ENCODE measurements at regions not wholly inside any gene's neighbourhood (a gene's known extent, or its start where the extent isn't known, plus 50 kb on each side); places are given as distances from the start of the nearest gene placed in this dataset.

DNA sequence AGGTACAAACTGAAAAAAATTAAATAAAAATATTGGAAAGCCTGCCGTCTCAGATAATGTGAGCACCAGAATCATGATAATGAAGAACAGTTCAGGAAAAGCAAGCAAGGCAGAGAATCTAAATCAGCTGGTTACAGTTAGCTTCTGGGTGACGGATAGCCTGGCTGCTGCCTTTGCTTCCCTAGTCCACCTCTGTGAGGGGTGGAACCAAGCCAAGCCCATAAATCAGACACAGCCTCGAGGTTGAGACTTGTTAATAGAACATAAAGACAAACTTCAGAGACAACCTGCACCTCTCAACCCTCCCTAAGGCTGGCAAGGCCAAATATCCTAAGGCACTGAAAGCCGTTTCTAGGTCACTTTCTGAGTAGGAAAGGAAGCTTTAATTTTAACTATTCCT, 334.7 kb upstream of the SLC39A10 start:
- Histone ChIP-seq H3K4me3 (ENCODE audit: low read depth in 1 of 2, low read length in 2 of 2) (no peak overlapping the region), H3K9ac (ENCODE audit: low read depth in 1 of 2, low read length in 2 of 2) (no peak overlapping the region), H3K27ac (ENCODE audit: low read depth, low read length) (no peak overlapping the region), H3K36me3 (ENCODE audit: control insufficient read depth in 1 of 2, insufficient read depth in 2 of 2, low read length in 2 of 2) (no peaks in the 10 kb centered on the region), H3K27me3 (ENCODE audit: control insufficient read depth in 1 of 2, insufficient read depth in 2 of 2, low read length in 2 of 2) (no peaks in the 10 kb centered on the region), H3K4me1 (ENCODE audit: control insufficient read depth in 1 of 2, insufficient read depth in 2 of 2, low read length in 2 of 2) (no peaks in the 10 kb centered on the region), H3K9me3 (ENCODE audit: control insufficient read depth in 1 of 2, low read length in 2 of 2) (no peaks in the 10 kb centered on the region)

DNA sequence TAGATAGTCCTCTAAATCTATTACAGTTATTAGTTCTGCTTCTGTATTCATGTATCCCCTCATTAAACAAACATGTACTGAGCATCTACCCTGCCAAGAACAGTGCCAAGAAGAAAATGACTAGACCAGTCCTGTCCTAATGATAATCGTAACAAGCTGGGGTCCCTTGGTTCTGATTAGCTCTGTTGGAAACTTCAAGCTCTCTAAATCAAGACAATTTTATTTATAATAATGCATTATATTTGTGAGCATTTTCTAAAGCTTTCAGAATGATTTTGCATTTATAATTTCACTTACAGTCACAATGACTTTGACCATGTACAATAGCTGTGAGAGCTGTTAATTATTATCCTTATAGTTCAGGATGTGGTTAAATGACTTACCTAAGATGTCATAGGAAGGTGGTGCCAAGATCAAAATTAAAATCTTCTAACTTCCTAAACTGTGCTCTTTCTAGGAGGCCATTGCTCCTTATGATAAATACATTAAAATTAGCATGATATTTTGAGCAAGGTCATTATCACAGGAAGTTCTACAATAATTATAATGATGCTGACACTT, 336.5 kb upstream of the SLC39A10 start:
- Histone ChIP-seq H3K4me3 (ENCODE audit: low read depth in 1 of 2, low read length in 2 of 2) (no peak overlapping the region), H3K27ac (ENCODE audit: low read depth, low read length) (no peak overlapping the region), H3K4me1 (ENCODE audit: control insufficient read depth in 1 of 2, insufficient read depth in 2 of 2, low read length in 2 of 2) (no peaks in the 10 kb centered on the region), H3K36me3 (ENCODE audit: control insufficient read depth in 1 of 2, insufficient read depth in 2 of 2, low read length in 2 of 2) (no peaks in the 10 kb centered on the region), H3K9me3 (ENCODE audit: control insufficient read depth in 1 of 2, low read length in 2 of 2) (no peaks in the 10 kb centered on the region), H3K9ac (ENCODE audit: low read depth in 1 of 2, low read length in 2 of 2) (no peak overlapping the region), H3K27me3 (ENCODE audit: control insufficient read depth in 1 of 2, insufficient read depth in 2 of 2, low read length in 2 of 2) (no peaks in the 10 kb centered on the region)

DNA sequence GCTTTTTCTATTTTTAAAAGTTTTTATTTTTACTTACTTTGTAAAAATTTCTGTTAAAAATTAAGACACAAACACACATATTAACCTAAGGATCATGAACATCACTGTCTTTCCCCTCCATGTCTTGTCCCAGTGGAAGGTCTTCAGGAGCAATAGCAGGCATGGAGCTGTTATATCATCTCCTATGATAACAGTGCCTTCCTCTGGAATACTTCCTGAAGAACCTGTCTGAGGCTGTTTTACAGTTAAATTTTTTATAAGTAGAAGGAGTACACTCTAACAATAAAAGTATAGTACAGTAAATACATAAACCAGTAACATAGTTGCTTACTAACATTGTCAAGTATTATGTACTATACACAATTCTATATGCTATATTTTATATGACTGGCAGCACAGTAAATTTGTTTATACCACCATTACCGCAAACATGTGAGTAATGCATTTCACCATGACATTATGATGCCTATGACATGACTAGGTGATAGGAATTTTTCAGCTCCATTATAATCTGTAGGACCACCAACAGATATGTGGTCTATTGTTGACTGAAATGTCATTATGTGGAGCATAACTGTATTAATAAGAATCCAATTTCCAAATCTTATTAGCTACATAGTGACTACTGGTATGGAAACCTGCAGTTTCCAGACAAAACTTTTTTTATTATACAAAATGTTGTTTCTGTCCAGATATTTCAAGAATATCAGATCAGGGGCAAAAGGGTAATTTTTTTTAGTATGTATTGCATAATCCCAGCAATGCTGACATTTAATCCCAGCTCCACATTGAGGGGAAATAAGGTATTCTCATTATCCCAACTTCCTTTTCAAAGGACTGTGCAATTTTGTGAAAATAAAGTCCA, 337.2 kb upstream of the SLC39A10 start:
- Histone ChIP-seq H3K4me1 (ENCODE audit: control insufficient read depth in 1 of 2, insufficient read depth in 2 of 2, low read length in 2 of 2) (no peaks in the 10 kb centered on the region), H3K4me3 (ENCODE audit: low read depth in 1 of 2, low read length in 2 of 2) (no peak overlapping the region), H3K36me3 (ENCODE audit: control insufficient read depth in 1 of 2, insufficient read depth in 2 of 2, low read length in 2 of 2) (no peaks in the 10 kb centered on the region), H3K9me3 (ENCODE audit: control insufficient read depth in 1 of 2, low read length in 2 of 2) (no peaks in the 10 kb centered on the region), H3K27ac (ENCODE audit: low read depth, low read length) (no peak overlapping the region), H3K27me3 (ENCODE audit: control insufficient read depth in 1 of 2, insufficient read depth in 2 of 2, low read length in 2 of 2) (no peaks in the 10 kb centered on the region), H3K9ac (ENCODE audit: low read depth in 1 of 2, low read length in 2 of 2) (no peak overlapping the region)

DNA sequence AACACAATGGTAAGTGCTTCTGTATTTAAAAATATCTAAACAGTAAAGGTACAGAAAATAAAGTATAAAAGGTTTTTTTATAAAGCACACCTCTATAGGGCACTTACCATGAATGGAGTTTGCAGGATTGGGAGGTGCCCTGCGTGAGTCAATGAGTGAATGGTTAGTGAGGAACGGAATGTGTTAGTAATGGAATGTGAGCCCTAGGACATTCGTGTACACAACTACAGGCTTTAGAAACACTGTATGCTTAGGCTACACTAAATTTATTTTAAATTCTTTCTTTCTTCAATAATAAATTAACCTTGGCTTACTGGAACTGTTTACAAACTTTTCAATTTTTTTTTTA, 337.9 kb upstream of the SLC39A10 start:
- no peaks in the 10 kb centered on the region for H3K4me1 ChIP-seq (ENCODE audit: control insufficient read depth in 1 of 2, insufficient read depth in 2 of 2, low read length in 2 of 2)
- H3K36me3 ChIP-seq (ENCODE audit: control insufficient read depth in 1 of 2, insufficient read depth in 2 of 2, low read length in 2 of 2), result no peaks in the 10 kb centered on the region
- H3K9ac ChIP-seq (ENCODE audit: low read depth in 1 of 2, low read length in 2 of 2), result no peak overlapping the region
- no peak overlapping the region for H3K4me3 ChIP-seq (ENCODE audit: low read depth in 1 of 2, low read length in 2 of 2)
- no peaks in the 10 kb centered on the region for H3K27me3 ChIP-seq (ENCODE audit: control insufficient read depth in 1 of 2, insufficient read depth in 2 of 2, low read length in 2 of 2)
- no peak overlapping the region for H3K27ac ChIP-seq (ENCODE audit: low read depth, low read length)
- H3K9me3 ChIP-seq (ENCODE audit: control insufficient read depth in 1 of 2, low read length in 2 of 2), result no peaks in the 10 kb centered on the region

DNA sequence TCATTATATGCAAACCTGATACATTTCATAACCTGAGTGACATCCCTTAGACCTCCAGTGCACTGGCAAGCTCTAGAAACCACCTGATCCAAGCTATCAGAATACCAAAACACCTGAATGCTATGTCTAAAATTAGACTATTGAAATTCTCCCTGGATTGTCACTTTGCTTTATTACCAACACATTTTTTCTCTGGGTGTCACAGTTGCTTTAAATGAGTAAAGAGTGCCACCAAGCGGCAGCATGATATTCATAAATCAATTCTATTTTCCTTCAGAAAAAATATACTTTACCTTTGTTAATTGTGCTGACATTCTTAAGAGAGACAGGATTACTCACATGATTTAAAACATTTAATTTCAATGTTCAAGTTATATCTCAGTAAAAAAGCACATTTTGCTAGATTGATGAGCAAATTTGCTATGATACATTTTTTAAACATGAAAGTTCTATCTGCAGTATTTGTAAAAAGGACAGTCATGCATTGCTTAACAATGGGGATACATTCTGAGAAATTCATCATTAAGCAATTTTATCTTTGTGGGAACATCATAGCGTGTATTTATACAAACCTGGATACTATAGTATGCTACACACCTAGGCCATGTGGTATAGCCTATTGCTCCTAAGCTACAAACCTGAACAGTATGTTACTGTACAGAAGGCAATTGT, 338.4 kb upstream of the SLC39A10 start:
- H3K27me3 ChIP-seq (ENCODE audit: control insufficient read depth in 1 of 2, insufficient read depth in 2 of 2, low read length in 2 of 2), result no peaks in the 10 kb centered on the region
- no peaks in the 10 kb centered on the region for H3K9me3 ChIP-seq (ENCODE audit: control insufficient read depth in 1 of 2, low read length in 2 of 2)
- no peak overlapping the region for H3K4me3 ChIP-seq (ENCODE audit: low read depth in 1 of 2, low read length in 2 of 2)
- no peaks in the 10 kb centered on the region for H3K4me1 ChIP-seq (ENCODE audit: control insufficient read depth in 1 of 2, insufficient read depth in 2 of 2, low read length in 2 of 2)
- no peak overlapping the region for H3K27ac ChIP-seq (ENCODE audit: low read depth, low read length)
- no peak overlapping the region for H3K9ac ChIP-seq (ENCODE audit: low read depth in 1 of 2, low read length in 2 of 2)
- no peaks in the 10 kb centered on the region for H3K36me3 ChIP-seq (ENCODE audit: control insufficient read depth in 1 of 2, insufficient read depth in 2 of 2, low read length in 2 of 2)

DNA sequence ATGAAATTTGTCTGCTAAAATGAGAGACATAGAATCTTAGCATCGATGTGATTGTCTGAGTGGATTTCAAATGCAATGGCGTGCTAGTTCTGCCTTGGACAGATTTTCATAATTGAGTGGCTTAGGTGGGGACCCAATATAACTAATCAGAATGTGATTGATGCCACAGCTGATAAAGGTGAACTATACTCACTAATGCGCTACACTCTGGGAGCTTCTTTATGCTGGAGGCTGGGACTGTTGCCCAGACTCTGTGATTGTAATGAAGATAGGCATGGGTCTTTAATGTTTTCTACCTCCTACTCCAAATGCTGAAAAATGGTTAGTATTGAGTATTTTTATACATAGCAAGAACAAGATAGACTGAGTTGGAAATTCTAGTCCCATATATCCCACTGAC, 339.5 kb upstream of the SLC39A10 start:
- Histone ChIP-seq H3K27ac (ENCODE audit: low read depth, low read length) (no peak overlapping the region), H3K4me1 (ENCODE audit: control insufficient read depth in 1 of 2, insufficient read depth in 2 of 2, low read length in 2 of 2) (no peaks in the 10 kb centered on the region)

DNA sequence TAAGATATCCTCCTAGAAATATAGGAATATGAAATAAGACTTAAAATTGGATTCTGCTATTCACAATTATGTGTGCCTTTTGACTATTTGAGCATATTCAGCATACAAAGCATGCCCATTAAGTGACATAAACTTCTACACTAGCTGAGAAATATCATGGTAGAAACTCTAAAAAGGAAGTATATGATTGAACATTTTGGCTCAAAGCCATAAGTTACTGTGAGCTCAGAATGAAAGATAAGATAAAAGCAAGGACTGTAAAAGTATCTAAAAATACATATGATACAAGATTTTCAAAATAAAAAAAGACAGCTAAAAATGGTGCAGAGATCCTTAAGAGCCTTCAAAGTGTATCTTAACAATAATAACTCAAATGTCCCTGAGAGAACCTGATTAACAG, 340.5 kb upstream of the SLC39A10 start:
- H3K9me3 ChIP-seq (ENCODE audit: control insufficient read depth in 1 of 2, low read length in 2 of 2), result no peaks in the 10 kb centered on the region
- H3K4me3 ChIP-seq (ENCODE audit: low read depth in 1 of 2, low read length in 2 of 2), result no peak overlapping the region
- H3K4me1 ChIP-seq (ENCODE audit: control insufficient read depth in 1 of 2, insufficient read depth in 2 of 2, low read length in 2 of 2), result no peaks in the 10 kb centered on the region
- H3K9ac ChIP-seq (ENCODE audit: low read depth in 1 of 2, low read length in 2 of 2), result no peak overlapping the region
- H3K27me3 ChIP-seq (ENCODE audit: control insufficient read depth in 1 of 2, insufficient read depth in 2 of 2, low read length in 2 of 2), result no peaks in the 10 kb centered on the region
- H3K27ac ChIP-seq (ENCODE audit: low read depth, low read length), result no peak overlapping the region
- no peaks in the 10 kb centered on the region for H3K36me3 ChIP-seq (ENCODE audit: control insufficient read depth in 1 of 2, insufficient read depth in 2 of 2, low read length in 2 of 2)

More for the DNA sequence above, 339.5 kb upstream of the SLC39A10 start:
- Histone ChIP-seq H3K9me3 (ENCODE audit: control insufficient read depth in 1 of 2, low read length in 2 of 2) (no peaks in the 10 kb centered on the region), H3K36me3 (ENCODE audit: control insufficient read depth in 1 of 2, insufficient read depth in 2 of 2, low read length in 2 of 2) (no peaks in the 10 kb centered on the region), H3K27me3 (ENCODE audit: control insufficient read depth in 1 of 2, insufficient read depth in 2 of 2, low read length in 2 of 2) (no peaks in the 10 kb centered on the region), H3K9ac (ENCODE audit: low read depth in 1 of 2, low read length in 2 of 2) (no peak overlapping the region), H3K4me3 (ENCODE audit: low read depth in 1 of 2, low read length in 2 of 2) (no peak overlapping the region)

DNA sequence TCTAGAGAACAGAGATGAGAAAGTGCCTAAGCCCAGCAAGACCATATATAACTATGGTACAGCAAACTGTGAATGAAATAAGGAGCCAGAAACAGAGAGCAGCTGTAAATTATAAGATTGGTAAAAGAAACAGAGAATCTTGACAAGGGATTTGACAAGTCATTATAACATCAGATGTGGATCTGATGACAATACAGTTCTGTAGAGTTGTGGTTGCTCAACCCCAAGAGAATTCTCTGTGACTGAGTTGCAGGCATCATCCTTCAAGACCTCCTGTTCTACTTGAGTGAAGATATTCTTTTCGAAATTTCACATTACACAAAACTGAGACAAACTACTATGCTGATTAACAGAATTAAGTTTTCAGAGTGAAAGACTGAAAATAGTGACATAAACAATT, 343.1 kb upstream of the SLC39A10 start:
- H3K4me1 ChIP-seq (ENCODE audit: control insufficient read depth in 1 of 2, insufficient read depth in 2 of 2, low read length in 2 of 2), result no peaks in the 10 kb centered on the region
- no peaks in the 10 kb centered on the region for H3K36me3 ChIP-seq (ENCODE audit: control insufficient read depth in 1 of 2, insufficient read depth in 2 of 2, low read length in 2 of 2)

DNA sequence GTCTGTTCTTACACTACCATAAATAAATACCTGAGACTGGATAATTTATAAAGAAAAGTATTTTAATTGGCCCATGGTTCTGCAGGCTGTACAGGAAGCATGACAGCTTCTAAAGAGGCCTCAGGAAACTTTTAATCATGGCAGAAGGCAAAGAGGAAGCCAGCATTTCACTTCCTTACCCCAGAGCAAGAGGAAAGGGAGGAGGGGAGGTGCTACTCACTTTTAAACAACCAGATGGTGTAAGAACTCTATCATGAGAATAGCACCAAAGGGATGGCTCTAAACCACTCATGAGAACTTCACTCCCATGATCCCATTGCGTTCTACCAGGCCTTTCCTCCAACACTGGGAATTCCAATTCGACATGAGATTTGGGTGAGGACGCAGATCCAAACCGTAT, 344.4 kb upstream of the SLC39A10 start:
- Histone ChIP-seq H3K4me3 (ENCODE audit: low read depth in 1 of 2, low read length in 2 of 2) (no peak overlapping the region), H3K9me3 (ENCODE audit: control insufficient read depth in 1 of 2, low read length in 2 of 2) (no peaks in the 10 kb centered on the region), H3K27me3 (ENCODE audit: control insufficient read depth in 1 of 2, insufficient read depth in 2 of 2, low read length in 2 of 2) (no peaks in the 10 kb centered on the region), H3K27ac (ENCODE audit: low read depth, low read length) (no peak overlapping the region), H3K4me1 (ENCODE audit: control insufficient read depth in 1 of 2, insufficient read depth in 2 of 2, low read length in 2 of 2) (no peaks in the 10 kb centered on the region), H3K36me3 (ENCODE audit: control insufficient read depth in 1 of 2, insufficient read depth in 2 of 2, low read length in 2 of 2) (no peaks in the 10 kb centered on the region), H3K9ac (ENCODE audit: low read depth in 1 of 2, low read length in 2 of 2) (no peak overlapping the region)

More for the DNA sequence above, 343.1 kb upstream of the SLC39A10 start:
- no peak overlapping the region for H3K9ac ChIP-seq (ENCODE audit: low read depth in 1 of 2, low read length in 2 of 2)
- no peak overlapping the region for H3K4me3 ChIP-seq (ENCODE audit: low read depth in 1 of 2, low read length in 2 of 2)
- no peaks in the 10 kb centered on the region for H3K9me3 ChIP-seq (ENCODE audit: control insufficient read depth in 1 of 2, low read length in 2 of 2)
- no peak overlapping the region for H3K27ac ChIP-seq (ENCODE audit: low read depth, low read length)
- no peaks in the 10 kb centered on the region for H3K27me3 ChIP-seq (ENCODE audit: control insufficient read depth in 1 of 2, insufficient read depth in 2 of 2, low read length in 2 of 2)

DNA sequence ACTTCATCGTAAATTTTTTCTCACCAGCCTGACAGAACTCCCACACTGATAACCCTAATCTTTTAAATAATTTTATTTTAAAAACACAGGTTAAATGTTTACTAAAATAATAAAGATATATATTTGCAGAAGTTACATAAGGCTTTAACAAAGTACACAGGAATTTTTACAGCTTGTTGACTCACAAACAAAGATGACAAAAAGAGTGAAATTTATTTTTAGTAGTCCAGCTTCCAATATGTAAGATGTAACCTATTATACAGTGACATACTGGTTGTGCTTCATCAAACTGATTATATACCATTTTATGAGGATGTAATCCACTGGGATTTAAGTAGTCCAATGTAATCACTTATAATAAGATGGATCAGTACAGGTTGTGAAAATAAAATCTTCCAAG, 348.9 kb upstream of the SLC39A10 start:
- Histone ChIP-seq H3K27me3 (ENCODE audit: control insufficient read depth in 1 of 2, insufficient read depth in 2 of 2, low read length in 2 of 2) (no peaks in the 10 kb centered on the region), H3K36me3 (ENCODE audit: control insufficient read depth in 1 of 2, insufficient read depth in 2 of 2, low read length in 2 of 2) (no peaks in the 10 kb centered on the region), H3K27ac (ENCODE audit: low read depth, low read length) (no peak overlapping the region), H3K4me1 (ENCODE audit: control insufficient read depth in 1 of 2, insufficient read depth in 2 of 2, low read length in 2 of 2) (no peaks in the 10 kb centered on the region), H3K9ac (ENCODE audit: low read depth in 1 of 2, low read length in 2 of 2) (no peak overlapping the region), H3K4me3 (ENCODE audit: low read depth in 1 of 2, low read length in 2 of 2) (no peak overlapping the region), H3K9me3 (ENCODE audit: control insufficient read depth in 1 of 2, low read length in 2 of 2) (no peaks in the 10 kb centered on the region)

All from duodenal mucosa (tissue), 2 donors.